ENCODE measurements at regions not wholly inside any gene's neighbourhood (a gene's known extent, or its start where the extent isn't known, plus 50 kb on each side); places are given as distances from the start of the nearest gene placed in this dataset.

- Histone ChIP-seq H3K36me3 (ENCODE audit: control insufficient read depth, insufficient read depth, low read length) (no peaks in the 10 kb centered on the region), H3K4me3 (ENCODE audit: low read length) (no peak overlapping the region), H3K9me3 (replicated peaks; ENCODE audit: control insufficient read depth, low read depth, low read length) (no peaks in the 10 kb centered on the region), H3K4me1 (ENCODE audit: control insufficient read depth, insufficient read depth, low read length) (no peaks in the 10 kb centered on the region), H3K27ac (ENCODE audit: low read length) (no peak overlapping the region), H3K27me3 (ENCODE audit: control insufficient read depth, insufficient read depth, low read length) (no peaks in the 10 kb centered on the region)
- WGBS (ENCODE audit: insufficient coverage) = no CpG with 5 or more reads among the region's 1 CpG
- DNase-seq = no peak
These were observed 1302.1 kb upstream of the GJE1 start for GRCh38 chr6:140830666-140831065.

GRCh38 chr6:140828856-140829255 lies 1303.9 kb upstream of the GJE1 start:
- no peaks in the 10 kb centered on the region for H3K36me3 ChIP-seq (ENCODE audit: control insufficient read depth, insufficient read depth, low read length)
- no peak for DNase-seq
- WGBS (ENCODE audit: insufficient coverage) = no CpG with 5 or more reads among the region's 7 CpGs

GRCh38 chr6:140827593-140827992 lies 1305.1 kb upstream of the GJE1 start:
- H3K27ac ChIP-seq (ENCODE audit: low read length) = no peak overlapping the region
- no peaks in the 10 kb centered on the region for H3K4me1 ChIP-seq (ENCODE audit: control insufficient read depth, insufficient read depth, low read length)
- no peaks in the 10 kb centered on the region for H3K9me3 ChIP-seq (replicated peaks; ENCODE audit: control insufficient read depth, low read depth, low read length)
- H3K27me3 ChIP-seq (ENCODE audit: control insufficient read depth, insufficient read depth, low read length) = no peaks in the 10 kb centered on the region
- no peak overlapping the region for H3K4me3 ChIP-seq (ENCODE audit: low read length)
- WGBS (ENCODE audit: insufficient coverage) = no CpG with 5 or more reads among the region's 2 CpGs
- no peaks in the 10 kb centered on the region for H3K36me3 ChIP-seq (ENCODE audit: control insufficient read depth, insufficient read depth, low read length)
- DNase-seq = no peak

More at GRCh38 chr6:140828856-140829255, 1303.9 kb upstream of the GJE1 start:
- H3K27me3 ChIP-seq (ENCODE audit: control insufficient read depth, insufficient read depth, low read length) = no peaks in the 10 kb centered on the region
- H3K4me1 ChIP-seq (ENCODE audit: control insufficient read depth, insufficient read depth, low read length) = no peaks in the 10 kb centered on the region
- no peak overlapping the region for H3K4me3 ChIP-seq (ENCODE audit: low read length)
- H3K27ac ChIP-seq (ENCODE audit: low read length) = no peak overlapping the region
- H3K9me3 ChIP-seq (replicated peaks; ENCODE audit: control insufficient read depth, low read depth, low read length) = no peaks in the 10 kb centered on the region

GRCh38 chr6:140825731-140826130 lies 1307.0 kb upstream of the GJE1 start:
- no peak for DNase-seq
- Histone ChIP-seq H3K27me3 (ENCODE audit: control insufficient read depth, insufficient read depth, low read length) (no peaks in the 10 kb centered on the region), H3K36me3 (ENCODE audit: control insufficient read depth, insufficient read depth, low read length) (no peaks in the 10 kb centered on the region), H3K4me3 (ENCODE audit: low read length) (no peak overlapping the region), H3K4me1 (ENCODE audit: control insufficient read depth, insufficient read depth, low read length) (no peaks in the 10 kb centered on the region), H3K9me3 (replicated peaks; ENCODE audit: control insufficient read depth, low read depth, low read length) (no peaks in the 10 kb centered on the region), H3K27ac (ENCODE audit: low read length) (no peak overlapping the region)
- no CpG with 5 or more reads among the region's 2 CpGs for WGBS (ENCODE audit: insufficient coverage)

- H3K9me3 ChIP-seq (replicated peaks; ENCODE audit: control insufficient read depth, low read depth, low read length) = no peaks in the 10 kb centered on the region
- H3K27ac ChIP-seq (ENCODE audit: low read length) = no peak overlapping the region
- no peak overlapping the region for H3K4me3 ChIP-seq (ENCODE audit: low read length)
- DNase-seq = no peak
- H3K36me3 ChIP-seq (ENCODE audit: control insufficient read depth, insufficient read depth, low read length) = no peaks in the 10 kb centered on the region
- no peaks in the 10 kb centered on the region for H3K4me1 ChIP-seq (ENCODE audit: control insufficient read depth, insufficient read depth, low read length)
- H3K27me3 ChIP-seq (ENCODE audit: control insufficient read depth, insufficient read depth, low read length) = no peaks in the 10 kb centered on the region
These were observed 1308.1 kb upstream of the GJE1 start for GRCh38 chr6:140824595-140824994.

- Histone ChIP-seq H3K27me3 (ENCODE audit: control insufficient read depth, insufficient read depth, low read length) (no peaks in the 10 kb centered on the region), H3K9me3 (replicated peaks; ENCODE audit: control insufficient read depth, low read depth, low read length) (no peaks in the 10 kb centered on the region)
- no CpG with 5 or more reads among the region's 3 CpGs for WGBS (ENCODE audit: insufficient coverage)
These were observed 1311.5 kb upstream of the GJE1 start for GRCh38 chr6:140821196-140821595.

GRCh38 chr6:140817176-140817575 lies 1315.5 kb upstream of the GJE1 start:
- DNase-seq = no peak
- Histone ChIP-seq H3K4me1 (ENCODE audit: control insufficient read depth, insufficient read depth, low read length) (no peaks in the 10 kb centered on the region), H3K9me3 (replicated peaks; ENCODE audit: control insufficient read depth, low read depth, low read length) (no peaks in the 10 kb centered on the region), H3K27me3 (ENCODE audit: control insufficient read depth, insufficient read depth, low read length) (no peaks in the 10 kb centered on the region), H3K4me3 (ENCODE audit: low read length) (no peak overlapping the region), H3K36me3 (ENCODE audit: control insufficient read depth, insufficient read depth, low read length) (no peaks in the 10 kb centered on the region), H3K27ac (ENCODE audit: low read length) (no peak overlapping the region)
- no CpG with 5 or more reads among the region's 3 CpGs for WGBS (ENCODE audit: insufficient coverage)

More at GRCh38 chr6:140821196-140821595, 1311.5 kb upstream of the GJE1 start:
- Histone ChIP-seq H3K4me1 (ENCODE audit: control insufficient read depth, insufficient read depth, low read length) (no peaks in the 10 kb centered on the region), H3K27ac (ENCODE audit: low read length) (no peak overlapping the region), H3K36me3 (ENCODE audit: control insufficient read depth, insufficient read depth, low read length) (no peaks in the 10 kb centered on the region), H3K4me3 (ENCODE audit: low read length) (no peak overlapping the region)
- DNase-seq = no peak

- Histone ChIP-seq H3K9me3 (replicated peaks; ENCODE audit: control insufficient read depth, low read depth, low read length) (no peaks in the 10 kb centered on the region), H3K4me3 (ENCODE audit: low read length) (no peak overlapping the region), H3K27ac (ENCODE audit: low read length) (no peak overlapping the region), H3K27me3 (ENCODE audit: control insufficient read depth, insufficient read depth, low read length) (no peaks in the 10 kb centered on the region), H3K36me3 (ENCODE audit: control insufficient read depth, insufficient read depth, low read length) (no peaks in the 10 kb centered on the region), H3K4me1 (ENCODE audit: control insufficient read depth, insufficient read depth, low read length) (no peaks in the 10 kb centered on the region)
- DNase-seq = no peak
- WGBS (ENCODE audit: insufficient coverage) = no CpG with 5 or more reads among the region's 3 CpGs
These were observed 1316.0 kb upstream of the GJE1 start for GRCh38 chr6:140816681-140817080.

GRCh38 chr6:140812636-140813035 lies 1320.1 kb upstream of the GJE1 start:
- Histone ChIP-seq H3K4me1 (ENCODE audit: control insufficient read depth, insufficient read depth, low read length) (no peaks in the 10 kb centered on the region), H3K4me3 (ENCODE audit: low read length) (no peak overlapping the region)
- no CpG with 5 or more reads among the region's 2 CpGs for WGBS (ENCODE audit: insufficient coverage)

GRCh38 chr6:140811642-140812041 lies 1321.1 kb upstream of the GJE1 start:
- Histone ChIP-seq H3K36me3 (ENCODE audit: control insufficient read depth, insufficient read depth, low read length) (no peaks in the 10 kb centered on the region), H3K4me3 (ENCODE audit: low read length) (no peak overlapping the region), H3K4me1 (ENCODE audit: control insufficient read depth, insufficient read depth, low read length) (no peaks in the 10 kb centered on the region), H3K27me3 (ENCODE audit: control insufficient read depth, insufficient read depth, low read length) (no peaks in the 10 kb centered on the region), H3K9me3 (replicated peaks; ENCODE audit: control insufficient read depth, low read depth, low read length) (no peaks in the 10 kb centered on the region), H3K27ac (ENCODE audit: low read length) (no peak overlapping the region)
- 100% methylated on average over 1 of the region's 4 CpGs for WGBS (ENCODE audit: insufficient coverage)
- no peak for DNase-seq

More at GRCh38 chr6:140812636-140813035, 1320.1 kb upstream of the GJE1 start:
- no peak overlapping the region for H3K27ac ChIP-seq (ENCODE audit: low read length)
- no peak for DNase-seq
- no peaks in the 10 kb centered on the region for H3K9me3 ChIP-seq (replicated peaks; ENCODE audit: control insufficient read depth, low read depth, low read length)
- H3K27me3 ChIP-seq (ENCODE audit: control insufficient read depth, insufficient read depth, low read length) = no peaks in the 10 kb centered on the region
- H3K36me3 ChIP-seq (ENCODE audit: control insufficient read depth, insufficient read depth, low read length) = no peaks in the 10 kb centered on the region

GRCh38 chr6:140809694-140810101 lies 1323.0 kb upstream of the GJE1 start:
- DNase-seq = no peak
- no peaks in the 10 kb centered on the region for H3K36me3 ChIP-seq (ENCODE audit: control insufficient read depth, insufficient read depth, low read length)
- no peaks in the 10 kb centered on the region for H3K4me1 ChIP-seq (ENCODE audit: control insufficient read depth, insufficient read depth, low read length)
- WGBS (ENCODE audit: insufficient coverage) = 80% methylated on average over 1 of the region's 3 CpGs
- no peak overlapping the region for H3K4me3 ChIP-seq (ENCODE audit: low read length)
- H3K27me3 ChIP-seq (ENCODE audit: control insufficient read depth, insufficient read depth, low read length) = no peaks in the 10 kb centered on the region
- no peaks in the 10 kb centered on the region for H3K9me3 ChIP-seq (replicated peaks; ENCODE audit: control insufficient read depth, low read depth, low read length)
- H3K27ac ChIP-seq (ENCODE audit: low read length) = no peak overlapping the region

Measured in muscle of leg (tissue), 3 donors.